ENCODE measurements at regions not wholly inside any gene's neighbourhood (a gene's known extent, or its start where the extent isn't known, plus 50 kb on each side); places are given as distances from the start of the nearest gene placed in this dataset.

DNA sequence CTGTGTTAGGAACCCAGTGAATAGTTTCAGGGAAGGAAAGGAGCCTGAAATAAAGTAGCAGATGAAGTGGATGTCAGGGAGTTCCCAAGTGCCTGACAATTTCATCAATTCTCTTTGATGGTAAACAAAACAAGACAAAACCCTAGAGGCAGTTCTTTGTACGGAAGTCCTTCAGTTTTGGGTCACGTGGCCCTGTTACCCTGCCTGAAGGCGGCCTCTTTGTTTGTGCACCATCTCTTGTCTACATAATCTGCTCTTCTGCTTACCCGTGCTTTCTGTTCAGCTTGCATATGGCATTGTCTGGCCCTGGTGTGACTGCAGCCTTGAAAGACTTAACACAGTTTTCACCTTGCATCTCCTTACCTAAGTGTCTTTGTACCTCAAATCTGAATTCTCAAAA is 166.7 kb upstream of the DUSP10 start:
- ATAC-seq, result no peak
- TF ChIP-seq SNAI2 (CRISPR knock-in tag; IDR thresholded peaks at IDR 0.05) (no peak), TOX (CRISPR knock-in tag; IDR thresholded peaks at IDR 0.05; ENCODE audit: borderline replicate concordance) (no peak), PPARA (CRISPR knock-in tag; IDR thresholded peaks at IDR 0.05; ENCODE audit: borderline replicate concordance) (no peak), BACH2 (CRISPR knock-in tag; IDR thresholded peaks at IDR 0.05; ENCODE audit: borderline replicate concordance) (no peak), OSR1 (CRISPR knock-in tag; IDR thresholded peaks at IDR 0.05) (no peak), ZNF70 (CRISPR knock-in tag; IDR thresholded peaks at IDR 0.05) (no peak), ZC3H10 (CRISPR knock-in tag; IDR thresholded peaks at IDR 0.05) (no peak), ZFP30 (CRISPR knock-in tag; IDR thresholded peaks at IDR 0.05) (no peak), CSDC2 (CRISPR knock-in tag; IDR thresholded peaks at IDR 0.05) (no peak), TCF4 (CRISPR knock-in tag; IDR thresholded peaks at IDR 0.05; ENCODE audit: borderline replicate concordance) (no peak)
- TF ChIP-seq, protein P1, sequence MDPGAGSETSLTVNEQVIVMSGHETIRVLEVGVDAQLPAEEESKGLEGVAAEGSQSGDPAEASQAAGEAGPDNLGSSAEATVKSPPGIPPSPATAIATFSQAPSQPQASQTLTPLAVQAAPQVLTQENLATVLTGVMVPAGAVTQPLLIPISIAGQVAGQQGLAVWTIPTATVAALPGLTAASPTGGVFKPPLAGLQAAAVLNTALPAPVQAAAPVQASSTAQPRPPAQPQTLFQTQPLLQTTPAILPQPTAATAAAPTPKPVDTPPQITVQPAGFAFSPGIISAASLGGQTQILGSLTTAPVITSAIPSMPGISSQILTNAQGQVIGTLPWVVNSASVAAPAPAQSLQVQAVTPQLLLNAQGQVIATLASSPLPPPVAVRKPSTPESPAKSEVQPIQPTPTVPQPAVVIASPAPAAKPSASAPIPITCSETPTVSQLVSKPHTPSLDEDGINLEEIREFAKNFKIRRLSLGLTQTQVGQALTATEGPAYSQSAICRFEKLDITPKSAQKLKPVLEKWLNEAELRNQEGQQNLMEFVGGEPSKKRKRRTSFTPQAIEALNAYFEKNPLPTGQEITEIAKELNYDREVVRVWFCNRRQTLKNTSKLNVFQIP (CRISPR knock-in tag; IDR thresholded peaks at IDR 0.05; ENCODE audit: borderline replicate concordance, low read depth), result no peak
- TF ChIP-seq, protein P2, sequence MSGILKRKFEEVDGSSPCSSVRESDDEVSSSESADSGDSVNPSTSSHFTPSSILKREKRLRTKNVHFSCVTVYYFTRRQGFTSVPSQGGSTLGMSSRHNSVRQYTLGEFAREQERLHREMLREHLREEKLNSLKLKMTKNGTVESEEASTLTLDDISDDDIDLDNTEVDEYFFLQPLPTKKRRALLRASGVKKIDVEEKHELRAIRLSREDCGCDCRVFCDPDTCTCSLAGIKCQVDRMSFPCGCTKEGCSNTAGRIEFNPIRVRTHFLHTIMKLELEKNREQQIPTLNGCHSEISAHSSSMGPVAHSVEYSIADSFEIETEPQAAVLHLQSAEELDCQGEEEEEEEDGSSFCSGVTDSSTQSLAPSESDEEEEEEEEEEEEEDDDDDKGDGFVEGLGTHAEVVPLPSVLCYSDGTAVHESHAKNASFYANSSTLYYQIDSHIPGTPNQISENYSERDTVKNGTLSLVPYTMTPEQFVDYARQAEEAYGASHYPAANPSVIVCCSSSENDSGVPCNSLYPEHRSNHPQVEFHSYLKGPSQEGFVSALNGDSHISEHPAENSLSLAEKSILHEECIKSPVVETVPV (CRISPR knock-in tag; IDR thresholded peaks at IDR 0.05), result no peak
- TF ChIP-seq, protein P3, sequence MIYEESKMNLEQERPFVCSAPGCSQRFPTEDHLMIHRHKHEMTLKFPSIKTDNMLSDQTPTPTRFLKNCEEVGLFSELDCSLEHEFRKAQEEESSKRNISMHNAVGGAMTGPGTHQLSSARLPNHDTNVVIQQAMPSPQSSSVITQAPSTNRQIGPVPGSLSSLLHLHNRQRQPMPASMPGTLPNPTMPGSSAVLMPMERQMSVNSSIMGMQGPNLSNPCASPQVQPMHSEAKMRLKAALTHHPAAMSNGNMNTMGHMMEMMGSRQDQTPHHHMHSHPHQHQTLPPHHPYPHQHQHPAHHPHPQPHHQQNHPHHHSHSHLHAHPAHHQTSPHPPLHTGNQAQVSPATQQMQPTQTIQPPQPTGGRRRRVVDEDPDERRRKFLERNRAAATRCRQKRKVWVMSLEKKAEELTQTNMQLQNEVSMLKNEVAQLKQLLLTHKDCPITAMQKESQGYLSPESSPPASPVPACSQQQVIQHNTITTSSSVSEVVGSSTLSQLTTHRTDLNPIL (CRISPR knock-in tag; IDR thresholded peaks at IDR 0.05; ENCODE audit: low read depth), result no peak
- TF ChIP-seq, protein P4, sequence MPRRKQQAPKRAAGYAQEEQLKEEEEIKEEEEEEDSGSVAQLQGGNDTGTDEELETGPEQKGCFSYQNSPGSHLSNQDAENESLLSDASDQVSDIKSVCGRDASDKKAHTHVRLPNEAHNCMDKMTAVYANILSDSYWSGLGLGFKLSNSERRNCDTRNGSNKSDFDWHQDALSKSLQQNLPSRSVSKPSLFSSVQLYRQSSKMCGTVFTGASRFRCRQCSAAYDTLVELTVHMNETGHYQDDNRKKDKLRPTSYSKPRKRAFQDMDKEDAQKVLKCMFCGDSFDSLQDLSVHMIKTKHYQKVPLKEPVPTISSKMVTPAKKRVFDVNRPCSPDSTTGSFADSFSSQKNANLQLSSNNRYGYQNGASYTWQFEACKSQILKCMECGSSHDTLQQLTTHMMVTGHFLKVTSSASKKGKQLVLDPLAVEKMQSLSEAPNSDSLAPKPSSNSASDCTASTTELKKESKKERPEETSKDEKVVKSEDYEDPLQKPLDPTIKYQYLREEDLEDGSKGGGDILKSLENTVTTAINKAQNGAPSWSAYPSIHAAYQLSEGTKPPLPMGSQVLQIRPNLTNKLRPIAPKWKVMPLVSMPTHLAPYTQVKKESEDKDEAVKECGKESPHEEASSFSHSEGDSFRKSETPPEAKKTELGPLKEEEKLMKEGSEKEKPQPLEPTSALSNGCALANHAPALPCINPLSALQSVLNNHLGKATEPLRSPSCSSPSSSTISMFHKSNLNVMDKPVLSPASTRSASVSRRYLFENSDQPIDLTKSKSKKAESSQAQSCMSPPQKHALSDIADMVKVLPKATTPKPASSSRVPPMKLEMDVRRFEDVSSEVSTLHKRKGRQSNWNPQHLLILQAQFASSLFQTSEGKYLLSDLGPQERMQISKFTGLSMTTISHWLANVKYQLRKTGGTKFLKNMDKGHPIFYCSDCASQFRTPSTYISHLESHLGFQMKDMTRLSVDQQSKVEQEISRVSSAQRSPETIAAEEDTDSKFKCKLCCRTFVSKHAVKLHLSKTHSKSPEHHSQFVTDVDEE (CRISPR knock-in tag; IDR thresholded peaks at IDR 0.05), result no peak

DNA sequence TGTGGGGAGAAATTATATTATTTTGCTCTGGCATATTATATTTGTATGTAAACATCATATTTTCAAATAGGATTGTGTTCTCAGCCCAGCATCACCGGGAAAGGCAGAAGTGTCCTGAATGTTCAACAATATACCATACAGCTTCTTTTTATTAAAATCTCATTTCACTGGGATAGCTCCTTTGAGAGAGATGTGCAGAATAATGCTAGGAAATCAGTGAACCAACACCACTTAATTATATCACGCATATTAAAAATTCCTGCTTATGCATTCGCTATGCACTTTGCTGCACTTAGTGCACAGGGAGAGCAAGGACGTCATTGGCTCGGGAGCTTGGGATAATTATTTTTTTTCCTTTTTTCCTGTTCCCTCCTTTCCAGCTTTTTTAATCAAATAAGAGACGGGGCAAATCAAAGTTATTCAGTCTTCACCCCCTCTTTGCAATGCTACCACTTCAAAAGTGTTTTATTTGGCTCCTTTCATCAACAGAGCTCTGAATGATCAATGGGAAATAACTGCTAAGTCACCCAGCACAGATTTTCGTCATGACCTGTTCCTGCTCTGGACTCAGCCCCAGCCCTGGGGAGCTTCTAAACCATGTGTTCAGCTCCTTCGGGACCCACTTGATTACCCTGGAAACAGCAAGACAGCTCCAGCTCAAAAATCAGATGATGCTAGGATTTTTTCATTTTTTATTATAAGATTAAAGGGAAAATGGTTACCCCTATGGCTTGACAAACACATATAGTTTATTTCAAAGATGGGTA is 165.5 kb upstream of the DUSP10 start:
- TF ChIP-seq ZNF565 (CRISPR knock-in tag; conservative IDR thresholded peaks at IDR 0.05; ENCODE audit: low read depth) (no peak), SNAI2 (CRISPR knock-in tag; IDR thresholded peaks at IDR 0.05) (no peak), ARNTL (CRISPR knock-in tag; IDR thresholded peaks at IDR 0.05; ENCODE audit: borderline replicate concordance, low read depth) (no peak), ISL1 (CRISPR knock-in tag; IDR thresholded peaks at IDR 0.05) (no peak), CSDC2 (CRISPR knock-in tag; IDR thresholded peaks at IDR 0.05) (no peak), TCF4 (CRISPR knock-in tag; IDR thresholded peaks at IDR 0.05; ENCODE audit: borderline replicate concordance) (no peak), ZC3H10 (CRISPR knock-in tag; IDR thresholded peaks at IDR 0.05) (no peak), PPARA (CRISPR knock-in tag; IDR thresholded peaks at IDR 0.05; ENCODE audit: borderline replicate concordance) (no peak), OSR1 (CRISPR knock-in tag; IDR thresholded peaks at IDR 0.05) (no peak), ZFP30 (CRISPR knock-in tag; IDR thresholded peaks at IDR 0.05) (no peak)
- TF ChIP-seq, protein P5, sequence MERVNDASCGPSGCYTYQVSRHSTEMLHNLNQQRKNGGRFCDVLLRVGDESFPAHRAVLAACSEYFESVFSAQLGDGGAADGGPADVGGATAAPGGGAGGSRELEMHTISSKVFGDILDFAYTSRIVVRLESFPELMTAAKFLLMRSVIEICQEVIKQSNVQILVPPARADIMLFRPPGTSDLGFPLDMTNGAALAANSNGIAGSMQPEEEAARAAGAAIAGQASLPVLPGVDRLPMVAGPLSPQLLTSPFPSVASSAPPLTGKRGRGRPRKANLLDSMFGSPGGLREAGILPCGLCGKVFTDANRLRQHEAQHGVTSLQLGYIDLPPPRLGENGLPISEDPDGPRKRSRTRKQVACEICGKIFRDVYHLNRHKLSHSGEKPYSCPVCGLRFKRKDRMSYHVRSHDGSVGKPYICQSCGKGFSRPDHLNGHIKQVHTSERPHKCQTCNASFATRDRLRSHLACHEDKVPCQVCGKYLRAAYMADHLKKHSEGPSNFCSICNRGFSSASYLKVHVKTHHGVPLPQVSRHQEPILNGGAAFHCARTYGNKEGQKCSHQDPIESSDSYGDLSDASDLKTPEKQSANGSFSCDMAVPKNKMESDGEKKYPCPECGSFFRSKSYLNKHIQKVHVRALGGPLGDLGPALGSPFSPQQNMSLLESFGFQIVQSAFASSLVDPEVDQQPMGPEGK (CRISPR knock-in tag; IDR thresholded peaks at IDR 0.05; ENCODE audit: borderline replicate concordance), result no peak
- TF ChIP-seq, protein P1 (CRISPR knock-in tag; IDR thresholded peaks at IDR 0.05; ENCODE audit: borderline replicate concordance, low read depth), result no peak
- ATAC-seq, result no peak

Measured in SK-N-SH treated with all-trans-retinoic acid at 6 μM for 48 hours (cell line).